Endometrium (tissue), 2 donors: ENCODE measurements at regions not wholly inside any gene's neighbourhood (a gene's known extent, or its start where the extent isn't known, plus 50 kb on each side); places are given as distances from the start of the nearest gene placed in this dataset.
"Not testable (repeated sequence)": the region's sequence is repeated elsewhere in the genome, so short reads cannot be mapped to it uniquely, and the experiment has no call there.

Source experiments
- FAIRE-seq: peaks from 2 replicates; lab custom pipeline; 2012; peaks lifted over from hg19 to GRCh38; lab: Jason Lieb, UNC
- donor health status: control.
- donor health status: control.

DNA sequence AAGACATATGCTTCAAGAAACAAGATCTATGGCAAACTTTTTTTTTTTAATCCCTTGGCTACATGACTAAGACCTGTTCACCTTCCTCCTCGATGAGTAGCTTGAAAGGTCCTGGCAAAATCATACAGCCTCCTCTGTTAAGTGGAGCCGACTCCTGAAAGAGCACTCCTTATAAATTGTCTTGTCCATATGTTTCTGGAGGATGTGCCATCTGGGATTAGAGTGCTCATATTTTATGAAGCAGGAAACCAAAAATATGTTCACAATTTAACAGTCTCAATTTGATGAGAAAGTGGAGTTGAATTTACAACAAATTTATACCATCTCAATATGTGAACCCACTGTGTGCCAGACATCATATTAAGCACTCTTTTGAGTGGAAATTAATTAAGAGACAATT lies 912.1 kb upstream of the FAT3 start:
- FAIRE-seq = no peak

DNA sequence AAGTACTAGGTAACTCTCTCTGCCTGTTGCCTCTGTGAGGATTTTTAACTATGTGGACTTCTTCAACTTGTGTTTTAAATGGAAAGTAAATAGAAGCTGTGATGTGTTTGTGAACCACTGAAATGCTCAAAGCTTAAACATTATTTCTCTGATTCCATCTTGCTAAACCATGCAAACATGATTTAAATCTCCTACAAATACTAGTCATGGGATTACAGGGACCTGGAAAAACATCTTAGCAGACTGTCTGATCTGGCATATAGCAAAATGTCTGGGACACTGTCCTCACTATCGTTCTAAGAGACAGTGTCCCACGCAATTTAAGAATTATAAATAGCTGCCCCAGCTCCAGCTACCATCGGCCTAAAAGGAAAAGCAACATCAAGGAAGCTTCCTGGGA lies 914.5 kb upstream of the FAT3 start:
- no peak for FAIRE-seq

DNA sequence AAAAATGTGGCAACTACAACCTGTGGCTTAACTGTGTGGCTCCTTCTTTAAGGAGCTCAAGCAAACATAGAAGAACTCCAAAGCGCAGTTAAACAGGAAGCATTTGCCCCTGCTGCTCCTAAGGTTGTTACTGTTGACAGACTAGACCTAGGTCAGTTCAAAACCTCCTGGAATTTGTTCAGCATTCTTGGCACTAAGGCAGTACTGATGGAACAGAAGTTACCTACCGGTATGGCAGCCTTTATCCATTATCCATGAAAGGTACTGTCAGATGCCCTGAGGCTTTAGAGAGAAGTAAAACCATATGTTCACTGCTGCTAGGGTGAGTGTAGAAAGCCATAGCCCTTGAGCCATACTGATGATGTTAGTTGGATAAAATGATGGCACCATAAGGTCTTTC lies 916.5 kb upstream of the FAT3 start:
- FAIRE-seq = no peak

DNA sequence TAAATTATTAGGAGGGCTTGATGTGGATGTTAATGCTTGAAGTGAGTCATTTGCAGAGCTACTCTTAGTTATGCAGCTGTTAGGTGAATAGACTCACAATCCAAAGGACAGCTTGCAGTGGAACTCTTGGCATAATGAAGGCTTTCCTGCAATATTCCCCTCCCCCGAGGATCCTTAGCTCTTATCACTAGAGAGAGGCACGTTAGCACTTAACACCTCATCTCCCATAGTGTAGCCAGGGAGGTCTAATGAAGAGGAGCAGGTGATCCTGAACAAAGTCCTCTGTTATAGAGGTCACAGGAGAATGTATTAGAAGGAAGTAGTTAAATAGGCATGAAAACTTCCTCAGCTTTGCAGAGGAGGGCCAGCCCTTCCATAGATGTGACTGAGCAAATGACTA lies 919.2 kb upstream of the FAT3 start:
- FAIRE-seq = no peak

DNA sequence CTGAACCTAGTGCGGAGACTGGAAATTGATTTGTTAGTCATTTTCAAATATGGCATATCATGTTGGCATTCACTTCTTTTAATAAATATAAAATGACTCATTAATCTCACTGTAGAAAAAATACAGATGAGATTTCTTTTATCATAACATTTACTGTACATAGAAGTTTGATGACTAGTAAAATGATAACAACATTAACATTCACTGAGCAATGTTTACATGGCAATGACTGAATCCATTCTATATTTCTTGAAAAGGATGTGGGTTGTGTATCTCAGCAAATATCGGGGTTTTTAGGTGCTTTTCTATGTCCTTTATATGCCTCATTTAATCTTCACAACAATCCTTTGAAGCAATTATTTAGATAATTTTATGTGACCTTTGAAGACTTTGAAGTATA lies 920.9 kb upstream of the FAT3 start:
- FAIRE-seq = no peak

DNA sequence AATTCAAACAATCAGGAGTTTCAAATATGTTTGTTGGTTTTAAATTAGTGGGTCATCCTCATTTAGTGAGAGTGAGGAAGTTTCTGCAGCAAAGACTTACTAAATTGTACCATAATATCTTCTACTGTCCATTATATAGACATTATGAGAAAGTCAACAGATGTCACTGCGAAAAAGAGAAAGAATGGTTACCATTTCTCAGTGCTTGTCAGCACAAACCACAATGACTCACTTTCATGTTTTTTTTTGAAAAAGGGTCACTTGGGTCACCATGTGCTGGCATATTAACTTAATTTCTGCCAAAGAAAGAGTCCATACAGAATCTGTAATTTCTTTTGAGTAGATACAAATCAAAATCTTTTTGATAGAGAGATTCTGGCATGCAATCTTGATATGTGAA lies 924.6 kb upstream of the FAT3 start:
- FAIRE-seq = no peak

DNA sequence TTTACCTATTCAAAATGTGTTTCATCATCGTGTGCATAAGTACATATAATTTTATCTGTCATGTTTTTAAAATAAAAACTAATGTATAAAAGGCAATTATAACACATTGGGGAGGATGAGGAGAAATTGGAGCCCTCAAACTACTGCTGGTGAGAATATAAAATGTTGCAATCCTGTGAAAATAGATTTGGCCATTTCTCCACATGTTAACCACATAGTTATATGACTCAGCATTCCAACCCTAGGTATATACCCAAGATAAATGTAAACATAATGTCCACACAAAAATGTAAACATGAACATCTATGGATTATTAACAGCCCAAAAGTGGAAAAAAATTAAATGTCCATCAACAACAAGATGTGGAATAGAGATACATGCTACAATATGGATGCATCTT lies 928.0 kb upstream of the FAT3 start:
- no peak for FAIRE-seq

DNA sequence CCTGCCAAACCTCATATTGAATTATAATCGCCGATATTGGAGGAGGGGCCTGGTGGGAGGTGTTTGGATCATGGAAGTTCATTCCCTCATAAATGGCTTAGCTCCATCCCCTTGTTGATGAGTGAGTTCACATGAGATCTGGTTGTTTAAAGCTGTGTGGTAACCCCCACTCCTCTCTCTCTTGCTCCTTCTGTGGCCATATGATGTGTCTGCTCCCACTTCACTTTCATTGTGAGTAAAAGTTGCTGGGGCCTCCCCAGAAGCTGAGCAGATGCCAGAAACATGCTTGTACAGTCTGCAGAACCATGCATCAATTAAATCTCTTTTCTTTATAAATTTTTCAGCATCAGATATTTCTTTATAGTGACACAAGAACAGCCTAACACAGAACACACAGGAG lies 929.0 kb upstream of the FAT3 start:
- FAIRE-seq = no peak

DNA sequence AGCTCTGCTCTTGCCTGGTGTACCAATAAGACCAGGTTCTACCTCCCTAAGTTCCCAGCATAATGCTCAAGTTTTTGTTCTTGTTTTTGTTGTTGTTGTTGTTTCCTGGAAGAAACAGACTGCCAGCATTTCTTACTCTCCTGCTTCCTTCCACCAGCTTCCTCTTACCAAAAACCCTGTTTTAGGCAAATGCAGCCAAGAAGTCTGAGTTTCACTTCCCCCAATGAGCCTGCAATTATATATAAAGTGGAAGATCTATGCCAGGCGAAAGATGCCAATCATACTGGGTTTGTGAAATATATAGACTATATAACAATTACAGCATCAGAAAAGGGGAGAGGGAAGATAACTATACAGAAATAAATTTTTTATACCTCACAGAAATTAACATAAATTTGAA lies 931.5 kb upstream of the FAT3 start:
- FAIRE-seq = no peak

DNA sequence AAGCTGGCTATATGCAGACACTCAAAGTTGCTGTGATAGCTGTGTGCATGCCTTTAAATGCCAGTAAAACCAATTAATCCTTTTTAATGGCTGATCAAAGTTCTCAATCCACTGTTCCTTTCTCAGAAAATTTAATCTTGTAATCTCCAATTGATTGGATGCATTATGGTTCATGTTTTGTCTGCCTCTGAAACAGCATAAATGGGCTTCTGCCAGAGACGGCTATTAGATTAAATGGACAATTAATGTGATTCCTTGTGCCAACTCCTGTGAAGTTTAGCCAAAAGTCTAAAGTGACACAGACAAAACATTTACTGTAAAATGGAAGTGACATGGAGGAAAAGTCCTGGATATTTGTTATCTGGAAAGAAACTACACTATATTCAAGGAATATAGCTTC lies 952.5 kb upstream of the FAT3 start:
- FAIRE-seq = no peak

DNA sequence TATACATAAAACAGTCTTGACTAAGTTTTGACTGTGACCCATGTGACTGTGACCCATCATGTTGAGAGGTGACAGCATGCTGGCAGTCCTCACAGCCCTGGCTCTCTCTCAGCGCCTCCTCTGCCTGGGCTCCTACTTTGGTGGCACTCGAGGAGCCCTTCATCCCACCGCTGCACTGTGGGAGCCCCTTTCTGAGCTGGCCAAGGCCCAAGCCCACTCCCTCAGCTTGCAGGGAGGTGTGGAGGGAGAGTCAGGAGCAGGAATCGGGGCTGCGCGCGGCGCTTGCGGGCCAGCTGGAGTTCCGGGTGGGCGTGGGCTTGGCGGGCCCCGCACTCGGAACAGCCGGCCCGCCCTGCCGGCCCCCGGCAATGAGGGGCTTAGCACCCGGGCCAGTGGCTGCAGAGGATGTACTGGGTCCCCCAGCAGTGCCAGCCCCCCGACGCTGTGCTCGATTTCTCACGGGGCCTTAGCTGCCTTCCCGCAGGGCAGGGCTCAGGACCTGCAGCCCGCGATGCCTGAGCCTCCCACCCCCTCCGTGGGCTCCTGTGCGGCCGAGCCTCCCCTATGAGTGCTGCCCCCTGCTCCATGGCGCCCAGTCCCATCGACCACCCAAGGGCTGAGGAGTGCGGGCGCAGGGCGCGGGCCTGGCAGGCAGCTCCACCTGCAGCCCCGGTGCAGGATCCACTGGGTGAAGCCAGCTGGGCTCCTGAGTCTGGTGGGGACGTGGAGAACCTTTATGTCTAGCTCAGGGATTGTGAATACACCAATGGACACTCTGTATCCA lies 955.9 kb upstream of the FAT3 start:
- FAIRE-seq = not testable (repeated sequence)

DNA sequence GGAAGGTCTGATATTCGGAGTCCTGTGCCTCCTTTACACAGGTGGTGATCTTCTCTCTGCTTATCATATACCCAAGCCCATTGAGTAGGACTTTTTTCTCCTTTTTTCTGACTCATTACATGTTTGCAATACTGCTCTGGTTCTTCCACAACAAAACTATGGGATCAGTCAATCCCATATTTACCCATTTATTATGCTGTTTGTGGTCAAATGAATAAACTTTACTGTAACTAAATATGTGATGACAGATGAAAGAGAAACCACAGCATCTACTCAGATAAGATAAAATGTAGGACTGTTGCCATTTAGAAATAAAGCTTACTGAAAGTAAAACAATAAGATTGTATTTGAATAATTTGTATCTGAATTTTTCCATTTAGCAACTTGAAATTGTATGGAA lies 958.7 kb upstream of the FAT3 start:
- no peak for FAIRE-seq

DNA sequence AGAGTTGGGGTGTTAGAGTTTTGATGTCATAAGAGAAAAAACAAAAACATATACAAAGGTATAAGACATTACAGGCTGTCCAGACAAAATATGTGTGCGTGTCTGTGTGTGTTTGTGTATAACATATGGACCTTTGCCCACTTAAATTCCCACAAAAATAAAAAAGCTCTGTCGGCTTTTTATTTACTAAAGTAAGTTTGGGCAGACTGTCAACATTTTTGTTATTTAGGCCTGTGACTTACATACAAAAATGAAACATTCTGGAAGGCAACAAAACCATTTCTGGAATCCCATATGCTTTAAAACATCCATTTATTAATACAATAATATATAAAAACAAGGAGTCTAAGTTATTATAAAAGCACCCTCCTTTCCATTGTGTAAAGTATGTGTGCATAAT lies 960.1 kb upstream of the FAT3 start:
- FAIRE-seq = no peak

DNA sequence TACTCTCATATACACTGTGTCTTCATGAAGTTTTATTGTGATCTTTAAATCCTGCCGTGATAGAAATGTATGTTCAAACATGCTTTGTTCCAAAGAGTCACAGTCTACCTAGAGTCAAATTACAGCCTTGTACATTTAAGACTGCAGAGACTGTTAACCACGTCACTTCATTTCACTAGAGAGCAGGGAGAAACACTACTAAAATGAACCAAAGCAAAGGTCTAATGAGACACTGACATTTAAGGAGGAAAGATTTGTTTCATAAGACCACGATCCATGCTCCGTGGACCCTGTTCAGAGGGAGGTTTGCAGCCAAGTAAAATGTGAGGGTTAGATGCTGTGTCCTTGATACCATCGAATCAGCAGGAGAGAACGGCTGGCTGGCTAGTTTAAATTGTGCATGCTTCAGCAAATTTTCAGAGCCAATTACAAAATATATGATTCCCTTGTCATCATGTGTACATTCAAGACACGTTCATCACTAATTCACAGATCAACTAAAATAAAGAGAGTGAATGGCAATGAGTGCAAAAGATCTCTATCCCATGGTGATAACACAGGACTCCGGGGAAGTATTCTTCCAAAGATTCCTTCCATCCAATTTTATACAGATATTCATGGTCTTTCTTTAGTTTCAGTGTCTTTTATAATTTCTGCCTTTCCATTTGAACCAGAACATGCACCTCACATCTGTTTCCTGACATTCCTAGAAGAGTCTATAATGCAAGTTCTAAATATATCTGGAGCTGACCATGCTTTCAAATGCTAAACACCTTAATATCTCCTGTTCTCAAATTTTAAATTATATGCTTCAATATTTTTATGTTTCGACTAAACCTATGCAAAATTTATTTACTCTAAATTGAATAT lies 960.9 kb upstream of the FAT3 start:
- no peak for FAIRE-seq

DNA sequence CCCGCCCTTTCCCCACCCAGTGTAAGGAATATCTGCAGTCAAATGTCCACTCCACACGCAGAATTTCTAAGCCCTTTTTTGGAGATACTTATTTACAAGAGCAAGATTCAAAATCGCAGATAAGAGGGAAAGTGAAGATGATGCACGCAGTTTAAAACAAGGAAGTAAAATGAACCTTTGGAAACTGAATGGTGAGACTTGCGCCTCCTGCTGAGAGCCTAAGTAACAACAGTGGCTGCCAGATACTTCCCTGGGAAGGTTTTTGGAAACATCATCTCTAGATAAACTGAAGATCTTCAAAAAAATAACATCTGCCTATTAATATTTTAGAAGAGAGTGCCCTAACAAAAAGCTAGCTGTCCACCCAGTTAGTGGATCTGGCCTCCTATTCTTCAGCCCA lies 963.1 kb upstream of the FAT3 start:
- no peak for FAIRE-seq

DNA sequence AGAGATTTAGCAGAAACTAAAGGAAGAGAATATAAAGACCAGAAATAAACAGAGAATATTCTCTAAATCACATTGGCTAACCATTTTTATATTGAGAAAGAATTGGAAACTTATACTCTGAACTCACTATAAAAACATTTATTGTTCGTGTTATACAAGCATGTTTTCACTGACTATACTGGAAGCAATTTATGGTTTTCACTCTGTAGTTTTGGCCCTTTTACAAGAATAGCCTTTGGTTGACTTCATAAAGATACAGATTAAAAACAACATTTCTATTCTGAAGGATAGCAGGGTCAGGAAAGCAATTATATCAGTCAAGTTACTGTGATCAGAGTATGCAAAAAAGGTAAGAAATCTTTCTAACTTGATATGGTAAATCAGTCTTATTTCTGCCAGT lies 965.7 kb upstream of the FAT3 start:
- no peak for FAIRE-seq

DNA sequence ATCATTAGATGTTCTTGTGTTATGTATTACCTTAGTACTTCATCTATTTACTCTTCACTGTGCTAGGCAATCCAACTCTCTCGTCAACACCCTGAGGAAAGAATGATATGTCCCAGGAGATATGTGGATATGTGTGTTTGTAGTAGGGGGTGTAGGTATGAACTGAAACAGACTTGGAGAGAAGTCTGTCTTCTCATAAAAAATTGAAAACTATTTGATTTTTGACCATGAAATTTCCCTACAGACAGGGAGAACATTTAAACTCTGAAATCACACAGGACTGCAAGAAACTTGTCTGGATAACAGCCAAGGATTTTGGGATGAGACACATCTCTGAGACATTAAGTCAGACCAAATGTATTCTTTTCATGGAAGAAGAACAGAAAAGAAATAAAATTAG lies 967.0 kb upstream of the FAT3 start:
- no peak for FAIRE-seq

DNA sequence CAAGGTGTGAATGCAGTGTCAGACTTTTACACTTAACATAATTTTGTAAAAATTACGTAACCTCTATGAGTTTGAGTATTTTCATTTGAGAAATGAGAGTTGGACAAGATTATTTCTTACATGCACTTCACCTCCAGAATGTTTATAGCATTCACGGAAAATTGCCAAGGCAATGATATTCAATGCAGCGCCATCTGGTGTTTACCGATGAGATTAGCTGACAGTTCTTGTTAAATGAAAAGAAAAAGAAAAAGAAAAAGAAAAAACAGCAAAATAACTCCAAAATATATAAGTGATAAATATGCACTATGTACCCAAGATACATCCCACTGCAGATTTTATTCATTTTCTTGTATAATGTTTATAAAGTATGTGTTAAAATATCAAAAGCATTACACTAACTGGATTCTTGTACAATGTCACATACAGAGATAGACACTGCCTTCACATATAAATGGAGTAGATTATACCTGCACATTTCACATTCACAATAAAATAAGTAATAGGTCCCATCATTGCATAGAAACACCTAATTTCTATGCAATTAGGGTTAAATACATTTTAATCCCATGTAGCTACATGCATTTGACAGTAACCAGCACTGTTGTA lies 976.3 kb upstream of the FAT3 start:
- FAIRE-seq = no peak

DNA sequence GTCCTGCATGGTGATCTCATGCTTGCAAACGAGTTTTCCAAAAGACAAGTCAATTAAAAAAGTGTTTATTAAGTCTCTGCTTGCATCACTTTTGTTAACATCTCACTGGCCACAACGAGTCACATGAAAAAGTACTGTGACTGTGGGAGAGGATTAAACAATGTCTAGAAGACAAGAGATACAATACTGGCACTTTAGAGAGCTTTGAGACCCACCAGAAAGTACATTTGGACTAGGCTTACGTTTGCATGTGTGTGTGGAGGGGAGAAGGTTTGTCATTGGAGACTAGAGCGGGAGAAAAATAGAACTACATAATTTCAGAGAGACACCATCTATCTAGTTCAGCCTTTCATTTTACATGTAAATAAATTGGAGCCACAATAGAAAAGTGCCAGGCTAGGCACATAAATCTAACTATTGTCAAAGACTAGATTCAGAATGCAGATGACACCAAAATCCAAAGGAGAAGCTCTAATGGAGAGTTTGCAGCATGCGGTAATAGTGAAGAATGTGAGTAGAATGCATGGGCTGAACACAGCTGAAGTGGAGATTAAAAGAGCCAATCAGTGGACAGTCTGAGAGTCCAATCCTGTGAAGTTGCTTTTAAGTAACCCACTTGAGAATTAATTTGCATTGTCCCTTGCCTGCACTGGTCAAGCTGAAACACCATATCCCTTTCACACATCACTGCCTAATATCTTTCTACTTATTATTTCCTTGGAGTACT lies 977.4 kb upstream of the FAT3 start:
- no peak for FAIRE-seq

DNA sequence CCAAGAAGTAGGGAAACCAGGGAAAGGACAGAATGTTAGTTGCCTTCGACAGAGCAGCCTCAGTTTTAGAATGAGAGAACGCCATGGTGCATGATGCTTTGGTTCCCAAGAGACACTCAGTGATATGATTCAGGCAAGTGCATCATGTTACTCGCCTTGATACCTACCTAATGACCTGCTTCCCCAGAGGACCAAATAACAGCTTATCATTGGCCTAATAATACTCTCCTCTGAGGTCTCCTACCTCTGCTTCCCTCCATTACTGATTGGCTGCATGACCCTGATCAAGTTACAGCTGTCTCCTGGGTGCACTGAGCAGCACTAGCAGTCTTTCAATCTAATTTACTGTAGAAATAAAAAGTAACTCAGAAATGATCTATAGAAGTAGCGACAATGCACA lies 979.7 kb upstream of the FAT3 start:
- no peak for FAIRE-seq

DNA sequence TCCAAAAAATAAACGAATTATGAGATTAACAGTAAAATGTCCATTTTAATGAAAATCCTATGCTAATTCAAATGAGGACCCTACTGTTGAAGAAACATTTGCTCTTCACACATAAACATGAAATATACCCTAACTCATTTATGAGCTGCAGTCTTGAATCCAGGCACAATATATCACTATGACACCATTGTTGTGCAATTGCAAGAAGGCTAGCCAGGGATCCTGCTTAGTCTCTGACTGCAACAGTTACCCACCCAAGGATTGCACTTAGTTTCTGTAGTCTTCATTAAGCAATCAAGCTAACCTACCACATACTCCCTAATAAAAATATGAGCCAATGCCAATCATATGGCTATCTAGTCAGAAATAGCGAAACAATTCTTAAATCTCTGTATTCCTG lies 981.0 kb upstream of the FAT3 start:
- no peak for FAIRE-seq

DNA sequence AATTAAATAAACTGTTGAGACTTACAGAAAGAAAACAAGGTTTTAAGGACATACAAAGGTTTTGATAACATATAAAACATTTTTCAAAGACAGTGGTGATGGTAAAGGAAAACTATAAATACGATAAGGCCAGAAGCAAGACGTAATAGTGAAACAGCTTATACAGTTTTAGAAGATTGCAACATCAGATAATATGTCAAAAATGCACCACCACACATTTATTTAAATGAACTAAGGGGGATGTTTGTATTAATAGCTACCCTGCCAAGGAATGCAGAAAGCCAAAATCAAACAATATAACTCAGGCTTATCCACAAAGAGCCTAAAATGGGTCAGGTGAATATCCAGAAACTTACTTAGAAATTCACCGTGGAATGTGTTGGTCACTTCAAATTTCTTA lies 981.6 kb upstream of the FAT3 start:
- no peak for FAIRE-seq

DNA sequence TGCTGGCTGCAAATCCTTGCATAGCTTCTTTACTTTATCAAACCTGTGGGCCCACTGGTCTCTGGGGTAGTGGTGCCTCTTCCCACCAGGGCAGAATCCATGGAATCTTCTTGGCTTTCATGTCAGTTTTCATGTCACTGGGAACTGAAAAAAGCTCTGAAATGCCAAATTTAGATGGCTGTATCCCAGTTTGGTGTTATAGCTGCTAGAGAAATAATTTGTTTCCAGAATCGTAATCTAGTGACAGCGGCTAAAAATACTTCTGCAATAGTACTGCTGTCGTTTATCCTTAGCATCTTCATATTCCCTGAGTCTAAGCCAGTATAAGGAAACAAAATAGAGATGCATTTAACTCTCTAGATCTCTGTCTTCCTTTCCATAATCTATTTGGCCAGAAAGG lies 983.4 kb upstream of the FAT3 start:
- no peak for FAIRE-seq
